ENCODE measurements at regions not wholly inside any gene's neighbourhood (a gene's known extent, or its start where the extent isn't known, plus 50 kb on each side); places are given as distances from the start of the nearest gene placed in this dataset.

DNA sequence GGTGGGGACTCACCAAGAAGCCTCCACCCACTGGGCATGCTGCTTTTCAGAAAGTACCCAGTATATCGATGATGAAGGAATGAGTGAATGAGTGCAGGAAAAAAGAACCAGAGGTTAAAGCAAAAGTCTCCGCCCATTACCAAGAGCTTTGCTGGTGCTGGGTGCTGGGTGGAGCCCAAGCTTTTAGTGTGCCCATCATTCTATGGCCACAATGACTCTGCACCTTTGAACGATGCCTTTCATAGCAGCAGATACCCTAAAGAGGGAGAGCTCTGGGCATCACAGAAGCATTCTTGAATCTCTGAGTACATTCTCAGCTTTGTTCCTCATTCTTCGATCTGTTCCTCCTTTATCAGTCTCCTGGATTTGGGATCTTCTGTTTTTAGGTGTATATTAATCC lies 450.7 kb upstream of the CCL2 start:
- in situ Hi-C loops (cut with MboI; ENCODE audit: low pct_ligation_motif_present in 1 of 4, low pct_unique_long_range_greater_than_20kb in 1 of 4, low sequenced_read_pairs in 3 of 4), result no loop called here
- WGBS, 2 donors (ENCODE audit: low coverage in 1 of 2), result 51 to 57% methylated on average over 3 to 4 of the region's 4 CpGs

DNA sequence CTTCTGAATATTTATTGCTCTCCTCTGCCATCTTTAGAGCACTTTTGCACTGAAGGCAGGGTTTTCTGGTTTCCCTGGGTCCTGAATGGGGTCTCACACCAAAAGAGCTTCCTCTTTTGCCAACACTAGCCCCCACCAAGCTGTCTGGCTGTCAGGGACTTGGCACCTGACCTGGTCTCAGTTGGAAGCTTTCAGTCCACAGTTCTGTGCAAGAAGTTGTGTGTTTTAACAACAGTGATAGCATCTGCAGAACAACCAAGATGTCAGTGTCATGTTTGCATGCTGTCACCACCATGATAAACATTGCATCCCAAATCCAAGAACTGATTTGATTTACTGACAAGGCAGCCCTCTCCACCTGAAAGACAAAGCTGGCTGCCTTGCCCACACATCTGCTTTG lies 448.5 kb upstream of the CCL2 start:
- H3K27me3 ChIP-seq, result peaks cover 3% of the 10 kb centered on the region
- intact Hi-C loops (cut with DNase I; ENCODE audit: low total_unique reads) (no loop called here), in situ Hi-C loops (cut with MboI; ENCODE audit: low pct_ligation_motif_present in 1 of 4, low pct_unique_long_range_greater_than_20kb in 1 of 4, low sequenced_read_pairs in 3 of 4) (no loop called here)
- TF ChIP-seq, protein P1, sequence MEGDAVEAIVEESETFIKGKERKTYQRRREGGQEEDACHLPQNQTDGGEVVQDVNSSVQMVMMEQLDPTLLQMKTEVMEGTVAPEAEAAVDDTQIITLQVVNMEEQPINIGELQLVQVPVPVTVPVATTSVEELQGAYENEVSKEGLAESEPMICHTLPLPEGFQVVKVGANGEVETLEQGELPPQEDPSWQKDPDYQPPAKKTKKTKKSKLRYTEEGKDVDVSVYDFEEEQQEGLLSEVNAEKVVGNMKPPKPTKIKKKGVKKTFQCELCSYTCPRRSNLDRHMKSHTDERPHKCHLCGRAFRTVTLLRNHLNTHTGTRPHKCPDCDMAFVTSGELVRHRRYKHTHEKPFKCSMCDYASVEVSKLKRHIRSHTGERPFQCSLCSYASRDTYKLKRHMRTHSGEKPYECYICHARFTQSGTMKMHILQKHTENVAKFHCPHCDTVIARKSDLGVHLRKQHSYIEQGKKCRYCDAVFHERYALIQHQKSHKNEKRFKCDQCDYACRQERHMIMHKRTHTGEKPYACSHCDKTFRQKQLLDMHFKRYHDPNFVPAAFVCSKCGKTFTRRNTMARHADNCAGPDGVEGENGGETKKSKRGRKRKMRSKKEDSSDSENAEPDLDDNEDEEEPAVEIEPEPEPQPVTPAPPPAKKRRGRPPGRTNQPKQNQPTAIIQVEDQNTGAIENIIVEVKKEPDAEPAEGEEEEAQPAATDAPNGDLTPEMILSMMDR (IDR thresholded peaks at IDR 0.05), result no peak
- TF ChIP-seq EP300 (IDR thresholded peaks at IDR 0.05; ENCODE audit: low read depth) (no peak), POLR2AphosphoS5 (IDR thresholded peaks at IDR 0.05) (no peak), POLR2A (IDR thresholded peaks at IDR 0.05) (no peak)
- no peaks in the 10 kb centered on the region for H3K9me3 ChIP-seq
- no peaks in the 10 kb centered on the region for H3K36me3 ChIP-seq
- H3K4me3 ChIP-seq, result no peak overlapping the region
- DNase-seq, result no peak
- no peaks in the 10 kb centered on the region for H3K4me1 ChIP-seq
- H3K27ac ChIP-seq, result no peak overlapping the region

More for the DNA sequence above, 450.7 kb upstream of the CCL2 start:
- no peak for DNase-seq
- Histone ChIP-seq H3K27ac (no peak overlapping the region), H3K27me3 (peaks cover 3% of the 10 kb centered on the region), H3K4me3 (no peak overlapping the region), H3K36me3 (no peaks in the 10 kb centered on the region), H3K9me3 (no peaks in the 10 kb centered on the region), H3K4me1 (no peaks in the 10 kb centered on the region)
- TF ChIP-seq POLR2A (IDR thresholded peaks at IDR 0.05), result no peak
- TF ChIP-seq EP300 (IDR thresholded peaks at IDR 0.05; ENCODE audit: low read depth), result no peak
- TF ChIP-seq, protein P1 (IDR thresholded peaks at IDR 0.05), result no peak
- TF ChIP-seq POLR2AphosphoS5 (IDR thresholded peaks at IDR 0.05), result no peak
- intact Hi-C loops (cut with DNase I; ENCODE audit: low total_unique reads), result no loop called here

DNA sequence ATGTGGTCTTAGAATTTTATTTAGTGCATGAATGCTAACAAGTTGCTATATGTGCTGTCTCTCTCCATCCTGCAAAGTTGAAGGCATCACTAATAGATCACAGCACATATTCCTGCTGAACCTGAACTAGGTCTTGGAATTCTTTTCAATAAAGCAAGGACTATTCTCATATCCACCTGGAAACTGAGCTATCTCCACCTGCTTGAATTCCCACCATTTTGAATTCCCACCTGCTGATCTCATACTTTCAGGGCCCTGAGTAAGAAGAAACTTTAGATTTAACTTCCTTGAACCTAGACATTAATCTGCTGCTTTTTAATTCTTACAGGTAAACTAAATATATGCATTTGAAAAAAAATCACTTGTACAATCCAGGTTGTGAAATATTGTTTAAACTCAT lies 445.3 kb upstream of the CCL2 start:
- in situ Hi-C loops (cut with MboI; ENCODE audit: low pct_ligation_motif_present in 1 of 4, low pct_unique_long_range_greater_than_20kb in 1 of 4, low sequenced_read_pairs in 3 of 4), result no loop called here

DNA sequence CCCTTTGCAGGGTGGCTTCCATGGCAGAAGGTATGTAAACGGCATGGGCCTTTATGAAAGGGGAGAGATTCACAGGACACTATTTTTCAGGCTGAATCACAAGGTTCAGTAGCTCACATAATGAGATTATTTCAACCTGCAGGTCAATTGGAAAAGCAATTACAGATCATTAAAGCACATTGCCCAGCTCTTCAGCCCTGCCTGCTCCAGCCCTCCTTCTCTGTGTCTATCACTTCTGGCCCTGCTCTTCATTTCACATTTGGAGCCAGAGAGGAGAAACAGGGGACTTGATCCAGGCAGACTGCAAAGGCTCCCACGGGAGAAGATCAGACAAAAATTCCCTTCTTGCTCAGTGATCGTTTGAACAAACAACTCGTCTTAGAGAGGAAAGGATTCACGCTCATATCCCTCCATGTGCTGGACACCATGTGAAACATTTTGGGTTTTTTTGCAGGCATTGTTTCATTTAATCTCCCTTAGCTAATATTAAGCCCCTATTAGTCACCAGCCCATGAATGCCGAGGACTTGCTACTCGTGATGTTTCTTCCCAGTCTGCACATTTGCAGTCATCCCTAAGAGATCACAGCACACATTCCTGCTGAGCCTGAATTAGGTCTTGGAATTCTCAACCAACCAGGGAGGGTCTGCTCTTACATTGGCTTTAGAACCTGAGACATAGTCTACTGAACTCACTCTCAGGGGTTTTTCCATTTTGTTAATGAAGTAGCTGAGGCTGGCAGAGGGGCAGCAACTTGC lies 443.9 kb upstream of the CCL2 start:
- DNase-seq, result no peak
- H3K4me1 ChIP-seq, result no peaks in the 10 kb centered on the region

More for the DNA sequence above, 445.3 kb upstream of the CCL2 start:
- Histone ChIP-seq H3K27ac (no peak overlapping the region), H3K27me3 (no peaks in the 10 kb centered on the region), H3K9me3 (no peaks in the 10 kb centered on the region), H3K36me3 (no peaks in the 10 kb centered on the region), H3K4me1 (no peaks in the 10 kb centered on the region), H3K4me3 (no peak overlapping the region)
- intact Hi-C loops (cut with DNase I; ENCODE audit: low total_unique reads), result no loop called here
- TF ChIP-seq POLR2A (IDR thresholded peaks at IDR 0.05) (no peak), POLR2AphosphoS5 (IDR thresholded peaks at IDR 0.05) (no peak), EP300 (IDR thresholded peaks at IDR 0.05; ENCODE audit: low read depth) (no peak)
- TF ChIP-seq, protein P1 (IDR thresholded peaks at IDR 0.05), result no peak
- DNase-seq, result no peak

More for the DNA sequence above, 443.9 kb upstream of the CCL2 start:
- TF ChIP-seq EP300 (IDR thresholded peaks at IDR 0.05; ENCODE audit: low read depth), result no peak
- no peak for TF ChIP-seq POLR2AphosphoS5 (IDR thresholded peaks at IDR 0.05)
- TF ChIP-seq POLR2A (IDR thresholded peaks at IDR 0.05), result no peak
- TF ChIP-seq, protein P1 (IDR thresholded peaks at IDR 0.05), result no peak
- Histone ChIP-seq H3K36me3 (no peaks in the 10 kb centered on the region), H3K27ac (no peak overlapping the region), H3K9me3 (no peaks in the 10 kb centered on the region), H3K4me3 (no peak overlapping the region), H3K27me3 (no peaks in the 10 kb centered on the region)
- WGBS, 2 donors (ENCODE audit: low coverage in 1 of 2), result 47% methylated on average over 7 of the region's 7 CpGs; no CpG with 5 or more reads in 1 of the 2 donors
- in situ Hi-C loops (cut with MboI; ENCODE audit: low pct_ligation_motif_present in 1 of 4, low pct_unique_long_range_greater_than_20kb in 1 of 4, low sequenced_read_pairs in 3 of 4) (no loop called here), intact Hi-C loops (cut with DNase I; ENCODE audit: low total_unique reads) (no loop called here)

Measured in transverse colon (tissue), 4 donors.